Activated CD4-positive, alpha-beta T cell treated with anti-CD3 and anti-CD28 coated beads, Interleukin-2, amount 50 U/mL, for 48 hours (primary cell): ENCODE measurements at regions not wholly inside any gene's neighbourhood (a gene's known extent, or its start where the extent isn't known, plus 50 kb on each side); places are given as distances from the start of the nearest gene placed in this dataset.

Experiments used
- DNase-seq, 2 experiments: peaks; one replicate each; pipeline ENCODE4 v3.0.0-alpha.2; 2020

DNA sequence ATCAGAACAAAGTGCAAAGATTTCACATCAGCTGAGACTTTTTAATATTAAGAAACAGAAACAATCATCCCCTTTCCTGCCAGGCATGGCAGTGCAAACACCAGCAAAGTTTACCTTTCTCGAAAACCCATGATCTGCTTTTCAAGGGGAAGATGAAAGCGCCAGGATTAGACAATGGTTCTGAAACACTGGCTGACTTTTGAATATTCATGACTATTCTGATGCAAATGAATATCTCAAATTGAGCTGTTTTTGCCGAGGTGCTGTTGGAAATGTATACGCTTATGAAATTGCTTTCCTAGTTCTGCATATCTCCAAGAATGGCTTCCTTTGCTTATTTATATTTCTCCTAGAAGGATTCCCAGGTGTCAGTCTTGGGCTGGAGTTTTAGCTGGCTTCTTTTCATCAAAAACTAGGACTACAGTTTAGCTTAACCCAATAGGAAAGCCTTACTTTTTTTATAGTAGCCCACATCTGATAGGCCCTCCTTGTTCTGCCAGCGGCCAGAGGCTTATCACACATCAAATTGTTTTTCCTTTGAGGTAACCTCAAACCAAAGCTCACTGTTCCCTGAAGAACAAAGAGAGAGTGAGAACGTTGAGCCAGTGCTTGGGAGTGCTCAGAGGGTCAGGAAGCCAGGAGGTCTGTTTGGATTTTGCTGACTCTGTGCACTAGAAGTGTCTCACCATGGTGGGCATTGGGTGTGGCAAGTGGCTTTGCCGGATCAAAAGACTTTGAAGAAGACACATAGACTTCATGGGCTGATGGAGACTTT is 74.0 kb upstream of the PLCL2 start:
- no peak for DNase-seq

DNA sequence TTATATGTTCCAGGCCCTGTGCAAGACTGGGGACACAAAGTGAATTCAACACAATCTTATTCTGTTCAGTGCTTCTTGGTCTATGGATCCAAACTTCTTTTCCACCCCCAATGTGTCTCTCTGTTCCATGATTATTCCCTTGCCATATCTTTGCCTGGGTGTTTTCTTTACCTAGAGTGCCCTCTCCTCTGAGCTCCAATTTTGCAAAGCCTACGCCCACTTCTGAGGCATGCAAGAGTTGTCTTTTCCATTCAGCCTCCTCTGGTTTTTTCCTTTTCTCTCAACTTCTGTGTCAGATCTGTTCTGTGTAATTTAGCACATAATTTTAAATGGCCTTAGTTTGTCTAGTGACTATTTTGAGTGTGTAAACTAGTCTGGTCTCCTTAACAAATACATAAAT is 72.8 kb upstream of the PLCL2 start:
- no peak for DNase-seq

DNA sequence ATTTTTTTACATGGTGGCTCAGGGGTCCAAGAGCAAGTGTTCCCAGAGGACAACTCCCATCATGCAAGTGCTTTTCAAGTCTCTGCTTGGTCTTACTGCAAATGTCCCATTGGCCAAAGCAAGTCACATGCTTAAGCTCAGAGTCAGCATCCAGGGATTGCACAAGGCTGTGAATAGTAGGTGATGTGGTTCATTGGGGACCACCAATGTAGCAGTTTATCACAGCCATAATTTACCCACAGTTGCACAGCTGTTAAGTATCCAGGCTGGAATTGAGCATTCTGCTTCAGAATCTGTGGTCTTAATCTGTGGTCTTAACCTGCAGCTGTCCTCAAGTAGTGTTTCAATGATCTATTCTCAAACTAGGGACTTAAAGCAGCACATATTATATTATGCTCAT is 71.4 kb upstream of the PLCL2 start:
- no peak for DNase-seq

DNA sequence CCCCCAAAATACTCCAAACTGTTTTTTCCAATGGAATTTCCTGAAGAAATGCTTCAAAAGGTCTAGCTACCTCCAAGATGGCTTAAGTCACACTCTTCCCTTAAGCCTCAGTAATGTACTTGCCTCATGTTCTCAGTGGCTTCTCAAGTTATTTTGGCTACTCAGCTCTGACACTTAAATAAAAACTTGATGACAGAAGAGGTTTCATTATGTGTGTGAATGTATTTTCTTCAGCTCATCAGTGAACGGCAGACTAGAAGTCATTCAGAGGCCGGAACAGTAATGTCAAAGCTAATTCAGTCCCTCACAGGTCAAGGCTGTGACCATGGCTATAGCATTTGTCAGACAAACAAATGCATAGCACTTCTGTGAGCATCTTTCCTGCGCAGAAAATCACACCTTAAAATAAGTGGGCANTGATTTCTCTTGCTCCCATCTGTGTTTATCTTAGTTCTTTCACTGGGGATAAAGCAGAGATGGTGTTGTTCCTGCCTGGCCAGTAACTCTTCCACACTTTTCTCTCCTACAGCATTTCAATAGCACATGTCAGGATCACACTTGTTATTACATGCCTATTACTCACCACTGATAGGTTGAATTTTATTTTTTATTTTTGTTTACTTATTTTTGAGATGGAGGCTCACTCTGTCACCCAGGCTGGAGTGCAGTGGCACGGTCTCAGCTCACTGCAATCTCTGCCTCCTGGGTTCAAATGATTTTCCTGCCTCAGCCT is 68.5 kb upstream of the PLCL2 start:
- DNase-seq: no peak

DNA sequence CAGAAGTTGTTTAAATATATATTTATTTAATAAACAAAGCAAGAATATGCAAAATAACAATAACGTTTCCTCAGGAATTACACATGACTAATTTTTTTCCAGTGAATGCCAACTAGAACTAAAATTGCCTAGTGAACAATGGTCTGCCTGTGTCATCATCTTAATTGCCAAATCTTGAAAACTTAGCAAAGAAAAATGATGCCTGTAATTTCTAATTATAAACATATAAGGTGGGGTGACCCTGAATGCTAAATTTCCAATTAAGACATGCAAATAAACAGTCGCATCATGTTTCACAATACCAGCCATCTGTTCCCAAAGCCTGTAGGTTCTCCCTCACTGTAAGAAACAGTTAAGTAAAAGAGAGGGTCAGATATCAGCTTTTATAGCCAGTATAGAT is 67.6 kb upstream of the PLCL2 start:
- DNase-seq: no peak

DNA sequence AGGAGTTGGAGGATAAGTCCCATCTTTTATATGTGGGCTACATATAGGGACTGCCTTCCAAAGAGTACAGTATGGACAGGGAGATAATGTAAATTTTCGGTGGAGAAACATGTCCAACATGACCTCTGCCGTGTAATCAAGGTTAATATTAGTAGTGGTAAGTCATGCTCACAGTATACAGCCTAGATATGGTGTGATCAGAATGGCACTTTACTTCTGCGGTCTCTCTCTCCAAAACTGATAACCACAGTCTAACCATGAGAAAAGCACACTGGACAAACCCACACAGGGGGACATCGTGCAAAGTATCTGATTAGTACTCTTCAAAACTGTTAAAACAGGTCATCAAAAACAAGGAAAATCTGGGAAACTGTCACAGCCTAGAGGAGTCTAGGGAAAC is 66.6 kb upstream of the PLCL2 start:
- DNase-seq: no peak

DNA sequence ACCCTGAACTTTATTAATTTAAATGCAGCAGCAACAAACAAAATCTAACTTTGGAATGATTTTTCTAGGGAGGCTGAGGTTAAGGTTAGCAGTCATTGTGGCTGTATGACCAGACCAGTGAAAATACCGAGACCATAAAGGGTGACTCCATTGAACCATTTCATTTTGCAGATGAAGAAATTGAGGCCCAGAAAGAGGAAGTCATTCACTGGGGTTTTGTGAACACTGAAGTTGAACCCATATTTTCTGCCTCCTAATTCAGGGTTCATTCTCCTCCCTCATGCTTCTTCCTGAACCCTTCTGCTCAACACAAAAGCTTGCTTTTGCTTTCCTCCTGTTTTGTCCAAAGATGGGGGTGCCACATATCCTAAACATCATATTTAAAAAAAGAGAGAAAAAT is 65.8 kb upstream of the PLCL2 start:
- DNase-seq: no peak

DNA sequence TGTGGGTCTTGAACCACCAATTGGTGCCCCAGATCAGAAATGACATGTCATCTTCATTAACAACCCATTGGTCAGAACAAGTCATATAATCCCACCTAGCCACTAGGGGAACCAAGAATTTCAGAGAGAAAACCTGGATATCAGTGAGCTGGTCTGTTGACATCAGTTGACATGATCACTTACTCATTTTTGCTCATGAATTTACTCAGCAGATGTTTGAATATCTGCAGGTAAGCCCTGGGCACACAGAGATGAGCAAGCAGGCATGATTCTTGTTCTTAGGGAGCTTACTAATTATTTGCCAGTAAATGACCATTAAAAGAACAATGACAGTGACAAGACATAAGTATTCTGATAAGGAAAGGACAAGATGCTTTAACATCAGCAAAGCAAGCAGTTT is 64.3 kb upstream of the PLCL2 start:
- DNase-seq: no peak

DNA sequence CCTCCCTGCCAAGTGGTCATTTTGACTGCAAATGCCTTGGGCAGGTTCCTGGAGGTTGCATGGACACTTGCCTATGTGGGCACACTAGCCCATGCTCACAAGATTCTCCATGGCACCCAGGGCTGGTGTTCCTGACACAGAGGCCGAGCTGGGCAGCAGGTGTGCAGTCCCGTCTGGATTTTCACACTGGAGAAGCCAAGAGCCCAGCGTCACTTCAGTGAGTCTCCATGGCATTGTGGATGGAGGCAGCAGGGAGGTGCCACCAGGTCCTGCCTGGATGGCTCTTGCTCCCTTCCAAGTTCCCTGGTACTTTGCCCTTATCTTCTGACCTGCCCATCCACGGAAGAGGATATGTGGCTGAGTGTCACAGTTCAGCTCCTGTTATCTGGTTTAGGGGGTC is 63.7 kb upstream of the PLCL2 start:
- no peak for DNase-seq

DNA sequence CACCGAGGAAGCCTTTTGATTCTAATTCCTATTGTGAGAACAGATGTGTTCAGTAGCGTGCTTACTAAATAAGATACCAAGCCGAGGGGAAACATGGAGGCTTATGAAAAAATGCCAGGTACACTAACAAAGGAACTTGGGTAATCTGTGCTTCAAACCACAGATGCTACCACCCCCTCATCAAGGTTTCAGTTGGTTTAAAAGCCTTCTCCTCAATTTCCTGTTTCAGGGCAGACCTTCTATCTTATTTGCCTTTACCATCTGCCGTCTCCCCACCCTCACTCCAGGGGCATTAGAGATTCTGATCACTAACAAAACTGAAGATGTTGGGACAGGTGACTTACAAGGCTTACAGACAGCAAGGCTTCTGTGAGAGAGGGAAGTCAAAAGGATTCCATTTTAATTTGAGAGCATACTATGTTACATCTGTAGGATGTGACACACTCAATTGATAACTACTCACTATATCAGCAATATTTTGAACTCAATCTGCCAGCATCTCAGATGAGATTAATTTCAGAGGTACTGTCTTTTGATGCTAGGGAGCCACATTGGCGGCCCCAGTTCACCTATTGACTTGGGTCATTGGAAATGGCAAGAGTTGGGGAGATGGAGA is 60.6 kb upstream of the PLCL2 start:
- peak in 1 of 2 experiments; percentile 31 for DNase-seq

DNA sequence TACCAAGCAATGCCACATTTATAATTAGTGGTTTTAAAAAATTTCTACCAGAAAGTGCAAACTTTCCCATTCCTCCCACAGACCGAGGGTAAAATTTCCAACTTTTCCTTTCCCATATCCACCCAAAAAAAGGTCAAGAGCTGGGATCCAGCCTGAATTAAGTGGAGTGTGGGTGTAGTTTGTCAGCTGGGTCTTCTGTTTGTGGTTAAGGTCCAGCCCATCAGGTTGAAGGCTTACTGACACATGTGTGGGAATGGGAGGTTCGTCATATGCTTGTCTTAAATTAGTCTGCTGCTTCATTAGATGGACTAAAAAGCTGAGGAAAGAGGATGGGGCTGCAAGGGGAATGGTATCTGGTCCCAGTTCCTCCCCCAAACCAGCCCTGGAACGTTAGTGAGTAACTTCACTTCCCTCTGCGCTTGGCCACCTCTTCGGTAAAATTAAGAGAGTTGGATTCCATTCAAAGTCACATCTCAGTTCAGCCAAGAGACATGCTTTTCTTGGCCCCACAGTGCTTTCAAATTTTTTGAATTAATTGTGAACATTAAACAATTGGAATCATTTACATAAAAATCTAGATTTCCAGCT is 59.0 kb upstream of the PLCL2 start:
- no peak for DNase-seq

DNA sequence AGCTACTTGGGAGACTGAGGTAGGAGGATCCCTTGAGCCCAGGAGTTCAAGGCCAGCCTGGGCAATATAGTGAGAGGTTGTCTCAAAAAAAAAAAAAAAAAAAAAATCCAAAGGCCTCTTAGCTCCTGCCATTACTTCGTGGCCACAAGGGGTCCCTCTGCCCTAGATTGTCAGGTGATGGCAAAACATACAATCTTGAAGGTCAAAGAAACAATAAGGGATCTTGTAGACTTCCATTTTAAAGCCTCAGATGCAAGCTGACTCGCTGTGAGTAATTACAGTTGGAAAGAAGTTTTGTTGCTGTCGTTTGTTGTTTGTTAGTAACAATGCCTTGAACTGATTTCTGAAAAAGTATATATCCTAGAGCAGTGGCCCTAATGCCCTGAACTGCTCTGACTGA is 55.9 kb upstream of the PLCL2 start:
- peak; percentile 33 to 50 for DNase-seq

DNA sequence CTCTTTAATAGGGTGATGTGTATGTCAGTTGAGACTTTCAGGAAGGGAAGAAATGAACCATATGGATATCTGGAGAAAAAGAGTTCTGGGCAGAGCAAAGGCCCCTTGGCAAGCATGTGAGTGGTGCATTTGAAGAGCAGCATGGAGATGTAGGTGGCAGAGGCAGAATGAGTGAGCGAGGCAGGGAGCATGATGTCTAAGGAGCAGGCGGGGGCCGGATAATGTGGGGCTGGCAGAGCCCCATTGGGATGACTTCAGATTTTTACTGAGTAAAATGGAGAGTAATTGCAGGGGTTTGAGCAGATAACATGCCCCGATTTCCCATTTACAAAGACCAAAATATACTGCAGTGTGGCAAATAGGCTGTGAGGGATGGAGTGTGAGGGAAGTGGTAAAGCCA is 52.9 kb upstream of the PLCL2 start:
- DNase-seq: no peak

DNA sequence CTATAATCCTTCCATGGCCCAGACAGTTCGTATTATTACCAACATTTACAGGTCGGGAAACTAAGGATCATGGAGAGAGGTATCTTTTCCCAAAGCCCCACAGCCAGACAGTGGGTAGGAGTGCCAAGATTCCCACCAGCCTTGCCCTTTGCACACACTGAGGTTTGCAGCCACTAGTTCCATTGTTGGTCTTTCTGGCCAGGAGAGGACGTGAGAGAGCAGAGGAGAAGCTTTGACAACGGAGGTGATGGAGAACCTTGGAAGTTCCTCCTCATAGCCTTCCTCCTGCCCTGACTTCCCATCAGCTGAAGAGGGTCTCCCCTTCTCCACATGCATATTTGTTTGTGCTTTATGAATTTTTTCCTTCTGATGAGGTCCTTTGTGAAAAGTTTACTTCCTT is 50.5 kb upstream of the PLCL2 start:
- DNase-seq: no peak

DNA sequence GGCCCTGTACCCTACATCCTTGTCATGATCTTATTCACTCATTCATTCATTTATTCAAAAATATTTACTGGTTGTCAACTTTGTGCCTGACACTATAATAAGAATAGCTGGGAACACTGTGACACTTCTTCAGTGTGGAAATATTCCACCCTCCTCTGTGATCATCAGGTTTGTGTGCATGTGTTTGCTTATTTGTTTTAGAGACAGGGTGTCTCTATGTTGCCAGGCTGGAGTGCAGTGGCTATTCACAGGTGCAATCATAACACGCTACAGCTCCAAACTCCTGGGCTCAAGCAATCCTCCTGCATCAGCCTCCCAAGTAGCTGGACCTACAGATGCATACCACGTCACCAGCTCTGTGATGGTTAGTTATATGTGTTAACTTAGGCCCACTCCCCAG is 50.0 kb upstream of the PLCL2 start:
- no peak for DNase-seq
